HEK293 (cell line): ENCODE measurements at regions not wholly inside any gene's neighbourhood (a gene's known extent, or its start where the extent isn't known, plus 50 kb on each side); places are given as distances from the start of the nearest gene placed in this dataset.

ENCODE experiments used
- CTCF ChIA-PET: fragments of 350-600 bp; formaldehyde crosslinking; extraction: SDS; loops from one replicate; lab custom pipeline; 2021; ENCODE audit warnings: antibody characterized with exemption; lab: Yijun Ruan, JAX
- POLR2A ChIA-PET: fragments of 300-600 bp; formaldehyde crosslinking; extraction: SDS; loops from one replicate; lab custom pipeline; 2020; ENCODE audit warnings: antibody characterized with exemption, inconsistent platforms; lab: Yijun Ruan, JAX
- H3K27ac ChIP-seq: fragments of 200-500 bp; sonication (Bioruptor generic); 2 replicates; pipeline ENCODE4 v1.5.1; 2014; ENCODE audit warnings: low read depth, low read length, control low read depth, inconsistent platforms; ENCODE audit errors: extremely low read depth
- H3K36me3 ChIP-seq, 2 experiments: fragments of 200-500 bp in 1 of 2; sonication (Bioruptor generic) in 1 of 2; 1 replicate in 1 of 2; 2 replicates in 1 of 2; pipeline ENCODE4 v1.5.1; 2014 to 2017; ENCODE audit warnings: inconsistent platforms in 2 of 2, low read length in 2 of 2; ENCODE audit not compliant: control insufficient read depth in 2 of 2, insufficient read depth in 1 of 2
- H3K4me1 ChIP-seq: fragments of 200-500 bp; sonication (Bioruptor generic); 2 replicates; pipeline ENCODE4 v1.5.1; 2014; ENCODE audit warnings: mild to moderate bottlenecking, low read length, inconsistent platforms; ENCODE audit not compliant: control insufficient read depth, insufficient read depth
- H3K4me3 ChIP-seq: 2 replicates; pipeline ENCODE4 v1.5.1; 2011; ENCODE audit warnings: low read depth, mild to moderate bottlenecking, control low read depth, low read length, moderate library complexity
- H3K9me3 ChIP-seq: fragments of 200-500 bp; sonication (Bioruptor generic); 2 replicates; pipeline ENCODE4 v1.5.1; 2014; ENCODE audit warnings: low read depth, low read length, inconsistent platforms; ENCODE audit not compliant: control insufficient read depth, insufficient read depth
- GLIS2 ChIP-seq: fragments of 450-650 bp; formaldehyde crosslinking; IDR thresholded peaks from 2 replicates; pipeline ENCODE4 v1.5.1; 2016; ENCODE audit warnings: missing biosample characterization, missing genetic modification characterization
- SETDB1 ChIP-seq: IDR thresholded peaks from one replicate; pipeline ENCODE4 v1.6.1; 2017; ENCODE audit warnings: mild to moderate bottlenecking, low read length, moderate library complexity, mixed read lengths; ENCODE audit not compliant: insufficient read length
- SP2 ChIP-seq: fragments of 450-650 bp; formaldehyde crosslinking; IDR thresholded peaks from 2 replicates; pipeline ENCODE4 v1.5.1; 2016; ENCODE audit warnings: missing biosample characterization, missing genetic modification characterization
- YY2 ChIP-seq: fragments of 450-650 bp; formaldehyde crosslinking; IDR thresholded peaks from 2 replicates; pipeline ENCODE4 v1.5.1; 2016; ENCODE audit warnings: missing biosample characterization, missing genetic modification characterization
- ZBTB20 ChIP-seq: fragments of 450-650 bp; formaldehyde crosslinking; IDR thresholded peaks from 2 replicates; pipeline ENCODE4 v1.5.1; 2016; ENCODE audit warnings: missing biosample characterization, missing genetic modification characterization
- ZBTB48 ChIP-seq: fragments of 450-650 bp; formaldehyde crosslinking; IDR thresholded peaks from 2 replicates; pipeline ENCODE4 v1.5.1; 2016; ENCODE audit warnings: missing biosample characterization, missing genetic modification characterization
- ZBTB7A ChIP-seq: fragments of 450-650 bp; formaldehyde crosslinking; IDR thresholded peaks from 2 replicates; pipeline ENCODE4 v1.5.1; 2016; ENCODE audit warnings: low read depth, missing biosample characterization, missing genetic modification characterization
- ZFHX2 ChIP-seq: fragments of 450-650 bp; formaldehyde crosslinking; conservative IDR thresholded peaks from 2 replicates; pipeline ENCODE4 v1.5.1; 2016; ENCODE audit warnings: missing biosample characterization, missing genetic modification characterization
- ZFP69B ChIP-seq: fragments of 450-650 bp; formaldehyde crosslinking; IDR thresholded peaks from 2 replicates; pipeline ENCODE4 v1.5.1; 2016; ENCODE audit warnings: missing biosample characterization, missing genetic modification characterization
- ZNF248 ChIP-seq: fragments of 450-650 bp; formaldehyde crosslinking; IDR thresholded peaks from 2 replicates; pipeline ENCODE4 v1.5.1; 2017; ENCODE audit warnings: missing biosample characterization, missing genetic modification characterization
- ZNF366 ChIP-seq: fragments of 450-650 bp; formaldehyde crosslinking; conservative IDR thresholded peaks from 2 replicates; pipeline ENCODE4 v1.5.1; 2016; ENCODE audit warnings: missing biosample characterization, missing genetic modification characterization
- ZNF514 ChIP-seq: fragments of 450-650 bp; formaldehyde crosslinking; IDR thresholded peaks from 2 replicates; pipeline ENCODE4 v1.5.1; 2016; ENCODE audit warnings: missing biosample characterization, missing genetic modification characterization
- ZNF626 ChIP-seq: fragments of 450-650 bp; sonication (Bioruptor Pico); formaldehyde crosslinking; IDR thresholded peaks from 2 replicates; pipeline ENCODE4 v1.5.1; 2018; ENCODE audit warnings: missing biosample characterization, missing genetic modification characterization, inconsistent platforms
- ZNF791 ChIP-seq: fragments of 450-650 bp; formaldehyde crosslinking; IDR thresholded peaks from 2 replicates; pipeline ENCODE4 v1.5.1; 2016; ENCODE audit warnings: missing biosample characterization, missing genetic modification characterization
- ZNF792 ChIP-seq: fragments of 450-650 bp; formaldehyde crosslinking; IDR thresholded peaks from 2 replicates; pipeline ENCODE4 v1.5.1; 2016; ENCODE audit warnings: missing biosample characterization, missing genetic modification characterization
- TF ChIP-seq, protein P1 (sequence below): fragments of 450-650 bp; formaldehyde crosslinking; IDR thresholded peaks from 2 replicates; pipeline ENCODE4 v1.5.1; 2016; ENCODE audit warnings: missing biosample characterization, missing genetic modification characterization
- TF ChIP-seq, protein P2 (sequence below): fragments of 450-650 bp; IDR thresholded peaks from 2 replicates; pipeline ENCODE4 v1.5.1; 2018; ENCODE audit warnings: missing biosample characterization, missing genetic modification characterization
- TF ChIP-seq, protein P3 (sequence below): fragments of 450-650 bp; formaldehyde crosslinking; IDR thresholded peaks from 2 replicates; pipeline ENCODE4 v1.5.1; 2016; ENCODE audit warnings: missing biosample characterization, missing genetic modification characterization
- TF ChIP-seq, protein P4 (sequence below): fragments of 450-650 bp; formaldehyde crosslinking; IDR thresholded peaks from 2 replicates; pipeline ENCODE4 v1.5.1; 2016; ENCODE audit warnings: missing biosample characterization, missing genetic modification characterization

DNA sequence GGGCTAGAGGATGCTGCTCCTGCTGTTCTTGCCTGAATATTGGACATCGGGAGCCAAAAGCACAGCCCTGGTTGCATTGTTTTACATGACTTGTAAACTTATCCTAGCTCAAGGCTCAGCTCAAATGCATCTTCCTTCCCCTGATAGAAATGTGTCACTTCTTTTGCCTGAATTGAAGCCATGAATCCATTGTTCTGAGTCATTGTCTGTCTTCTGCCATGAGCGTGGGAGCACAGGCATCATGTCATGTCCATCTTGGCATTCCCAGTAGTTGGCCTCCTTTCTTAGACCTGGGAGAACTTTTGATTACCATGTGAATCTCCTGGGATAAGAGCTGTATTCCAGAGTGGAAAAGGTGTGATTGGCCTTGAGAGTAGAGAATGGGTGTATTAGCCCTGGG is 54.1 kb upstream of the OPN4 start (continued):
- TF ChIP-seq, protein P1, sequence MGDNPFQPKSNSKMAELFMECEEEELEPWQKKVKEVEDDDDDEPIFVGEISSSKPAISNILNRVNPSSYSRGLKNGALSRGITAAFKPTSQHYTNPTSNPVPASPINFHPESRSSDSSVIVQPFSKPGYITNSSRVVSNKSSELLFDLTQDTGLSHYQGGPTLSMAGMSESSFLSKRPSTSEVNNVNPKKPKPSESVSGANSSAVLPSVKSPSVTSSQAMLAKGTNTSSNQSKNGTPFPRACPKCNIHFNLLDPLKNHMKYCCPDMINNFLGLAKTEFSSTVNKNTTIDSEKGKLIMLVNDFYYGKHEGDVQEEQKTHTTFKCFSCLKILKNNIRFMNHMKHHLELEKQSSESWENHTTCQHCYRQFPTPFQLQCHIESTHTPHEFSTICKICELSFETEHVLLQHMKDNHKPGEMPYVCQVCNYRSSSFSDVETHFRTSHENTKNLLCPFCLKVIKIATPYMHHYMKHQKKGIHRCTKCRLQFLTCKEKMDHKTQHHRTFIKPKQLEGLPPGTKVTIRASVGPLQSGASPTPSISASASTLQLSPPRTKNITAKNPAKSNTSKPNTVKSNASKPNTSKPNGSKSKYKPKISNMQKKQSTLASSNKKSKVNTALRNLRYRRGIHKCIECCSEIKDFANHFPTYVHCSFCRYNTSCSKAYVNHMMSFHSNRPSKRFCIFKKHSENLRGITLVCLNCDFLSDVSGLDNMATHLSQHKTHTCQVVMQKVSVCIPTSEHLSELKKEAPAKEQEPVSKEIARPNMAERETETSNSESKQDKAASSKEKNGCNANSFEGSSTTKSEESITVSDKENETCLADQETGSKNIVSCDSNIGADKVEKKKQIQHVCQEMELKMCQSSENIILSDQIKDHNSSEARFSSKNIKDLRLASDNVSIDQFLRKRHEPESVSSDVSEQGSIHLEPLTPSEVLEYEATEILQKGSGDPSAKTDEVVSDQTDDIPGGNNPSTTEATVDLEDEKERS (tag by site-specific recombination) = no peak
- TF ChIP-seq ZBTB48 (no peak), ZFP69B (tag by site-specific recombination) (no peak)
- TF ChIP-seq, protein P2, sequence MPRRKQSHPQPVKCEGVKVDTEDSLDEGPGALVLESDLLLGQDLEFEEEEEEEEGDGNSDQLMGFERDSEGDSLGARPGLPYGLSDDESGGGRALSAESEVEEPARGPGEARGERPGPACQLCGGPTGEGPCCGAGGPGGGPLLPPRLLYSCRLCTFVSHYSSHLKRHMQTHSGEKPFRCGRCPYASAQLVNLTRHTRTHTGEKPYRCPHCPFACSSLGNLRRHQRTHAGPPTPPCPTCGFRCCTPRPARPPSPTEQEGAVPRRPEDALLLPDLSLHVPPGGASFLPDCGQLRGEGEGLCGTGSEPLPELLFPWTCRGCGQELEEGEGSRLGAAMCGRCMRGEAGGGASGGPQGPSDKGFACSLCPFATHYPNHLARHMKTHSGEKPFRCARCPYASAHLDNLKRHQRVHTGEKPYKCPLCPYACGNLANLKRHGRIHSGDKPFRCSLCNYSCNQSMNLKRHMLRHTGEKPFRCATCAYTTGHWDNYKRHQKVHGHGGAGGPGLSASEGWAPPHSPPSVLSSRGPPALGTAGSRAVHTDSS (tag by site-specific recombination) = no peak

DNA sequence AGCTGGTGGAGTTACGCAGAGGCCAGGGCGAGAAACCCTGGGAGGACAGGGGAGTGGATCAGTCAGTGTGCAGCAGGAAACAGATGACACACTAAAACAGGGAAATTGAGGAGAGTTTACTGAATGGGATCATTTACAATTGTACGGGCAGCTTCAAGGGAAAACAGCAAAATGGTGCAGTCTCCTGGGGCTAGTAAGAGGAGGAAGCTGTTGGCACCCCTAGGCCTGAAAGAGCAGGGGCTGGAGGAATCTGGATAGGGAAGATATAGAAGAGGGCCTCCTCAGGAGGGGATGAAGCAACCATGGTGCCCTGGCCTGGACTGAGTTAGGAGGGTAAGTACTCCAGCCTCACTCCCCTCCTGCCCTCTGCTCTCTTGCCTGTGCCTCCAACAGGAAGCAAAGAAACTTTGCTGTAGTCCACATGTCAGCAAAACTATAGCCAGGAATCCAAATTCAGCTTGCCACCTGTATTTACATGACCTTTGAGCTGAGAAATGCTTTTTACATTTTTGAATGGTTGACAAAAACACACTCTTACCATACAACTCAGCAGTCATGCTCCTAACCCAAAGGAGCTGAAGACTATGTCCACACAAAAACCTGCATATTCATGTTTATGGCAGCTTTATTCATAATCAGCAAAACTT is 52.3 kb upstream of the OPN4 start:
- no peaks in the 10 kb centered on the region for H3K36me3 ChIP-seq
- TF ChIP-seq ZFHX2 (tag by site-specific recombination) (no peak), ZBTB20 (tag by site-specific recombination) (peak; percentile 16; the same call in 1 of the 2 replicates)
- POLR2A ChIA-PET = no interaction called here
- H3K4me3 ChIP-seq = no peak overlapping the region
- no peaks in the 10 kb centered on the region for H3K4me1 ChIP-seq
- CTCF ChIA-PET = interaction anchor here (0.6 to 1.1 kb wide), 2 partner anchors 17 to 338 kb away, joined by 3 read pairs; no protein-coding TSS in a partner anchor
- no peak overlapping the region for H3K27ac ChIP-seq
- no peaks in the 10 kb centered on the region for H3K9me3 ChIP-seq

DNA sequence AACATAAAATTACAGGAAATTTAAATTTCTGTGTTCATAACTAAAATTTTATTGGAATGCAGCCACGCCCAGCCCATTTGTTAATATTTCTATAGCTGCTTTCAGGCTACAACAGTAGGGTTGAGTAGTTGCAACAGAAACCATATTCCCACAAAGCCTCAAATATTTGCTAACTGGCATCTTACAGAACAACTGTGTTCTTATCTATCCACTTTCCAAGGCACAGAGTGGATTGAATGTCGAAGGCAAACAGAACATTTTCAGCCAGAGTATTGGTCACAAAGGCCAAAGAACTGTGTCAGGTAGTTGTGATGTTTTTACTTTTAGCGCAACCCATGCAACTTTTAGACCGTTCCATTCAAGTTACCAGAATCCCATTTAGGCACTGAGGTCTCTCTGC is 51.1 kb upstream of the OPN4 start:
- no peaks in the 10 kb centered on the region for H3K4me1 ChIP-seq
- POLR2A ChIA-PET = no interaction called here
- TF ChIP-seq SP2 (tag by site-specific recombination) (no peak), ZNF791 (tag by site-specific recombination) (no peak), SETDB1 (no peak), GLIS2 (tag by site-specific recombination) (no peak), ZBTB20 (tag by site-specific recombination) (no peak), ZNF626 (tag by site-specific recombination) (no peak), ZNF792 (tag by site-specific recombination) (no peak), ZBTB7A (tag by site-specific recombination) (no peak), YY2 (tag by site-specific recombination) (no peak), ZNF366 (no peak), ZNF248 (tag by site-specific recombination) (no peak), ZNF514 (tag by site-specific recombination) (no peak)
- TF ChIP-seq, protein P3, sequence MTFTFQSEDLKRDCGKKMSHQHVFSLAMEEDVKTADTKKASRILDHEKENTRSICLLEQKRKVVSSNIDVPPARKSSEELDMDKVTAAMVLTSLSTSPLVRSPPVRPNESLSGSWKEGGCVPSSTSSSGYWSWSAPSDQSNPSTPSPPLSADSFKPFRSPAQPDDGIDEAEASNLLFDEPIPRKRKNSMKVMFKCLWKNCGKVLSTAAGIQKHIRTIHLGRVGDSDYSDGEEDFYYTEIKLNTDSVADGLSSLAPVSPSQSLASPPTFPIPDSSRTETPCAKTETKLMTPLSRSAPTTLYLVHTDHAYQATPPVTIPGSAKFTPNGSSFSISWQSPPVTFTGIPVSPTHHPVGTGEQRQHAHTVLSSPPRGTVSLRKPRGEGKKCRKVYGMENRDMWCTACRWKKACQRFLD (tag by site-specific recombination) = no peak
- TF ChIP-seq, protein P4, sequence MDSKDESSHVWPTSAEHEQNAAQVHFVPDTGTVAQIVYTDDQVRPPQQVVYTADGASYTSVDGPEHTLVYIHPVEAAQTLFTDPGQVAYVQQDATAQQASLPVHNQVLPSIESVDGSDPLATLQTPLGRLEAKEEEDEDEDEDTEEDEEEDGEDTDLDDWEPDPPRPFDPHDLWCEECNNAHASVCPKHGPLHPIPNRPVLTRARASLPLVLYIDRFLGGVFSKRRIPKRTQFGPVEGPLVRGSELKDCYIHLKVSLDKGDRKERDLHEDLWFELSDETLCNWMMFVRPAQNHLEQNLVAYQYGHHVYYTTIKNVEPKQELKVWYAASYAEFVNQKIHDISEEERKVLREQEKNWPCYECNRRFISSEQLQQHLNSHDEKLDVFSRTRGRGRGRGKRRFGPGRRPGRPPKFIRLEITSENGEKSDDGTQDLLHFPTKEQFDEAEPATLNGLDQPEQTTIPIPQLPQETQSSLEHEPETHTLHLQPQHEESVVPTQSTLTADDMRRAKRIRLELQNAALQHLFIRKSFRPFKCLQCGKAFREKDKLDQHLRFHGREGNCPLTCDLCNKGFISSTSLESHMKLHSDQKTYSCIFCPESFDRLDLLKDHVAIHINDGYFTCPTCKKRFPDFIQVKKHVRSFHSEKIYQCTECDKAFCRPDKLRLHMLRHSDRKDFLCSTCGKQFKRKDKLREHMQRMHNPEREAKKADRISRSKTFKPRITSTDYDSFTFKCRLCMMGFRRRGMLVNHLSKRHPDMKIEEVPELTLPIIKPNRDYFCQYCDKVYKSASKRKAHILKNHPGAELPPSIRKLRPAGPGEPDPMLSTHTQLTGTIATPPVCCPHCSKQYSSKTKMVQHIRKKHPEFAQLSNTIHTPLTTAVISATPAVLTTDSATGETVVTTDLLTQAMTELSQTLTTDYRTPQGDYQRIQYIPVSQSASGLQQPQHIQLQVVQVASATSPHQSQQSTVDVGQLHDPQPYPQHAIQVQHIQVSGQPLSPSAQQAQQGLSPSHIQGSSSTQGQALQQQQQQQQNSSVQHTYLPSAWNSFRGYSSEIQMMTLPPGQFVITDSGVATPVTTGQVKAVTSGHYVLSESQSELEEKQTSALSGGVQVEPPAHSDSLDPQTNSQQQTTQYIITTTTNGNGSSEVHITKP = no peak
- CTCF ChIA-PET = no interaction called here
- H3K27ac ChIP-seq = no peak overlapping the region
- H3K4me3 ChIP-seq = no peak overlapping the region
- no peaks in the 10 kb centered on the region for H3K36me3 ChIP-seq
- no peaks in the 10 kb centered on the region for H3K9me3 ChIP-seq
